NB4 (cell line): ENCODE measurements at regions not wholly inside any gene's neighbourhood (a gene's known extent, or its start where the extent isn't known, plus 50 kb on each side); places are given as distances from the start of the nearest gene placed in this dataset.

ENCODE experiments used
- DNase-seq: peaks from one replicate; pipeline ENCODE4 v3.0.0; 2010; ENCODE audit warnings: low read depth
- H3K4me3 ChIP-seq: one replicate; pipeline ENCODE4 v1.5.1; 2011; ENCODE audit warnings: mild to moderate bottlenecking, low read depth, low read length, moderate library complexity
- CTCF ChIP-seq: IDR thresholded peaks from one replicate; pipeline ENCODE4 v1.5.1; 2012; ENCODE audit warnings: low read depth, low read length
- MAX ChIP-seq: IDR thresholded peaks from 2 replicates; pipeline ENCODE4 v1.6.1; 2011; ENCODE audit warnings: low read depth, low read length
- MYC ChIP-seq: IDR thresholded peaks from 2 replicates; pipeline ENCODE4 v1.6.1; 2011; ENCODE audit warnings: low read depth, low read length
- POLR2A ChIP-seq: IDR thresholded peaks from 2 replicates; pipeline ENCODE4 v1.6.1; 2011; ENCODE audit warnings: mild to moderate bottlenecking; ENCODE audit not compliant: insufficient read length; ENCODE audit errors: extremely low read depth

GRCh38 chr3:153829606-153830170, 291.5 kb upstream of the ARHGEF26 start:
- TF ChIP-seq POLR2A, result no peak
- TF ChIP-seq MYC, result no peak
- TF ChIP-seq CTCF, result no peak
- TF ChIP-seq MAX, result no peak
- no peak for DNase-seq
- no peak overlapping the region for H3K4me3 ChIP-seq

- no peak for TF ChIP-seq POLR2A
- TF ChIP-seq MAX, result no peak
- no peak for TF ChIP-seq MYC
- TF ChIP-seq CTCF, result no peak
- no peak overlapping the region for H3K4me3 ChIP-seq
- DNase-seq, result no peak
Measured at GRCh38 chr3:153830552-153830951, 290.6 kb upstream of the ARHGEF26 start.

GRCh38 chr3:153835540-153835939, 285.6 kb upstream of the ARHGEF26 start:
- H3K4me3 ChIP-seq, result no peak overlapping the region
- no peak for TF ChIP-seq CTCF
- no peak for TF ChIP-seq POLR2A
- TF ChIP-seq MAX, result no peak
- TF ChIP-seq MYC, result no peak
- no peak for DNase-seq

GRCh38 chr3:153840487-153840886, 280.7 kb upstream of the ARHGEF26 start:
- no peak overlapping the region for H3K4me3 ChIP-seq
- TF ChIP-seq CTCF, result no peak
- no peak for TF ChIP-seq POLR2A
- no peak for TF ChIP-seq MAX
- TF ChIP-seq MYC, result no peak
- no peak for DNase-seq

GRCh38 chr3:153843994-153844393, 277.2 kb upstream of the ARHGEF26 start:
- TF ChIP-seq MYC, result no peak
- no peak for TF ChIP-seq CTCF
- no peak for TF ChIP-seq MAX
- TF ChIP-seq POLR2A, result no peak
- H3K4me3 ChIP-seq, result no peak overlapping the region
- DNase-seq, result no peak

- no peak for TF ChIP-seq CTCF
- TF ChIP-seq POLR2A, result no peak
- no peak for TF ChIP-seq MAX
- no peak overlapping the region for H3K4me3 ChIP-seq
- no peak for DNase-seq
Measured at GRCh38 chr3:153845311-153845710, 275.9 kb upstream of the ARHGEF26 start.
